ENCODE measurements at regions not wholly inside any gene's neighbourhood (a gene's known extent, or its start where the extent isn't known, plus 50 kb on each side); places are given as distances from the start of the nearest gene placed in this dataset.
A peak's percentile ranks its signal among the peaks of the same experiment; 100 is the strongest.
"Not testable (repeated sequence)": the region's sequence is repeated elsewhere in the genome, so short reads cannot be mapped to it uniquely, and the experiment has no call there.

- DNase-seq: not testable (repeated sequence)
These were observed 93.7 kb upstream of the ALDH3B2 start for GRCh38 chr11:67768001-67768730.

- not testable (repeated sequence) for DNase-seq
These were observed 86.8 kb upstream of the ALDH3B2 start for GRCh38 chr11:67761211-67761610.

DNA sequence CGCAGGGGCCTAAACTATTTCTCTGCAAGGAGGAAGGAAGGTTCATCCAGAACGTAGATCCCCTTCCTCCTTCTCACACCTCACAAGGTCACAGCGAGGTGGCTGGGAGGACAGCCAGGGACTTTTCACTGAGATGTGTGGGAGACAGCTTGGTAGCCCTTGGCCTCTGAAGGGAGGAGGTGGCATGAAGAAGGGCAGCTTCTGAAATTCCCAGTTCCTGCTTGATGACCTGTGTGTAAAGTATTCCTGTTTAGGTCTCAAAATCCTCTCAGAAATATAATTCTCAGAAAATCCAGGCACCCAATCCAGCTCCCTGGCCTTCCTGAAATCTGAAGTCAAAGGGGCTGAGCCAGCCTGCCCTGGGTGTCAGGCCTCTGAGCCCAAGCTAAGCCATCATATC lies 84.9 kb upstream of the ALDH3B2 start:
- DNase-seq: not testable (repeated sequence)

GRCh38 chr11:67758467-67758866 lies 84.0 kb upstream of the ALDH3B2 start:
- DNase-seq: not testable (repeated sequence)

DNA sequence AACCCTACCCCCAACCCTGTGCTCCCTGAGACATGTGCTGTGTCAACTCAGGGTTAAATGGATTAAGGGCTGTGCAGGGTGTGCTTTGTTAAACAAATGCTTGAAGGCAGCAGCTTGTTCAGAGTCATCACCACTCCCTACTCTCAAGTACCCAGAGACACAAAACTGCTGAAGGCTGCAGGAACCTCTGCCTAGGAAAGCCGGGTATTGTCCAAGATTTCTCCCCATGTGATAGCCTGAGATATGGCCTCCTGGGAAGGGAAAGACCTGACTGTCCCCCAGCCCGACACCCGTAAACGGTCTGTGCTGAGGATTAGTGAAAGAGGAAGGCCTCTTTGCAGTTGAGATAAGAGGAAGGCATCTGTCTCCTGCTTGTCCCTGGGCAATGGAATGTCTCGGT lies 83.6 kb upstream of the ALDH3B2 start:
- DNase-seq: not testable (repeated sequence)

GRCh38 chr11:67753820-67754219 lies 79.4 kb upstream of the ALDH3B2 start:
- DNase-seq: not testable (repeated sequence)

DNA sequence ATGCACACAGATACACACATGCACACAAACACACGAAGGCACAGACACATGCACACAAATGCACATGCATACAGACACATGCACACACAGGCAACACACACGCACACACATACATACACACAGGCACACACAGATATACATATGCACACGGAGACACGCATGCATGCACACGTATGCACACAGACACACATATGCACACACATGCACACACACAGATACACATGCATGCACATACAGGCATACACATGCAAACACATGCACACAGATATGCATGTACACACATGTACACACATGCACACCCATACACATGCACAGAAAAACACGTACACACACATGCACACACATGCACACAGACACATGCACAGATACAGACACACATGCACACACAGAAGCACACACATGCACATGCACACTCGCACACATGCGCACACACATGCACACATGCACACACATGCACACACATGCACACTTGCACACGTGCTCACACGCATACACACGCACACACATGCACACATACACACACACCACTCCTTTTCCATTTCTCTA lies 70.8 kb upstream of the ALDH3B2 start:
- DNase-seq: no peak

DNA sequence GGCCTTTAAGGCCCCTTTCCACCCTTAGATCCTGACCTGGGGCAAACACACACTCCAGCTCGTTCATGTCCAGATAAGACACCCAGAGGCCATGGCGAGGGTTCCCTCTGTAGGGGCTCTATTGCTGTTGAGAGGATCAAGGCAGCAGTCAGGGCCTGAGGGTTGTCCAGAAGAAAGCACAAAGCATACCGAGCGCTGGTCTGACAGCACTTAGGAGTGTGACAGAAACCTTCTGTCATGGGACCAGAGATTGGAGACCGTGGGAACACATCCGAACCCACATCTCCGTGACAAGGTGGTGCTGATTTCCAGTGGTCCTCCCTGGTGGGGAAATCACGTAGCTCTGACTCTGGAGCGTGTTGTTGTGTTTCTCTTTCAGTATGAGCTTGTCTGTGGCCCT lies 69.8 kb upstream of the ALDH3B2 start:
- DNase-seq: not testable (repeated sequence)

DNA sequence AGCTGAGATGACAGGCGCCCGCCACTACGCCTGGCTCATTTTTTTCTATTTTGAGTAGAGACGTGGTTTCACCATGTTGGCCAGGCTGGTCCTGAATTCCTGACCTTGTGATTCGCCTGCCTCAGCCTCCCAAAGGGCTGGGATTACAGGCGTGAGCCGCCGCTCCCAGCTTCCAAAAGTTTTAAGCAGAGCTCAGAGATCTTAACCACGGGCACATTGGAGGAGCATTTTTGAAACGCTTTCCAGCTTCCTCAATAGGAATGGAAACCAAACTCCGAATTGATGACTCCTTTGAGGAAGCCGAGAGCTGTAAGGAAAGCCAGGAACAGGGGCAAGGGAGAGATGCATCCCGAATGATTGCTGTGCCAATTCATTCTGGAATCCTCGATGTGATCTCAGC lies 63.8 kb upstream of the ALDH3B2 start:
- DNase-seq: not testable (repeated sequence)

- not testable (repeated sequence) for DNase-seq
These were observed 63.2 kb upstream of the ALDH3B2 start for GRCh38 chr11:67737562-67738080.

GRCh38 chr11:67732045-67732787 lies 57.8 kb upstream of the ALDH3B2 start:
- DNase-seq: peak; percentile 18

DNA sequence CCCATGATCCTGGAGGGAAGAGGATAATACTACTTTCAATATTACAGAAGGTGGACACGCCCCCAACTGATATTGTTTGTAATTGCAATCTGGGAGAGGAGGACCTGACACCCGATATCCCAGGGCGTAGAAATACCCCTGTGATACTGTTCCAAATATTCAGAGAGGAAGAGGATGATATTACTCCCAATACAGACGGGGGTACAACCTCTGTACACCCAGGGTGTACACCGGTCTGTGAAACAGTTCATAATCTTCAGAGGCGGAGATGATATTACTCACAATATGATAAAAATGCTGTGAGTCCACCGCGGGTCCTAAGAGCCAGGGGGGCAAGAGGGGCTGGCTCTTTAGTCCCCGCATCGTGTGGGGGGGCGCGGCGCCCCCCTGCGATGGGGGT lies 57.2 kb upstream of the ALDH3B2 start:
- DNase-seq: no peak

DNA sequence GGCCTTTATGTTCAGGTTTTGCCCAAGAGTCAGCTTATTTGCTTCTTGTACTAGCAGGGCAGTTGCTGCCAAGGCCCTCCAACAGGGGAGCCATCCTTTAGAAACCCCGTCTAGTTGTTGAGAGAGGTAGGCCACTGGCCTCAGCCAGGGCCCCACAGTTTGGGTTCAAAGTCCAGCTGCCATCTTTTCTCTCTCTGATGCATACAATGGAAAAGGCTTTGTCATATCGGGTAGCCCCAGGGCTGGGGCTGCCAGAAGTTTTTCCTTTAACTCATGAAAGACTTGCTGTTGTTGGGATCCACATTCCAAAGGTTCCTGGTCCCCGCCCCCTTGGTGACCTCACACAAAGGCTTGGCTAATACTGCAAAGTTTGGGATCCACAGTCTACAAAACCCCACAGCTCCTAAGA lies 53.7 kb upstream of the ALDH3B2 start:
- not testable (repeated sequence) for DNase-seq

DNA sequence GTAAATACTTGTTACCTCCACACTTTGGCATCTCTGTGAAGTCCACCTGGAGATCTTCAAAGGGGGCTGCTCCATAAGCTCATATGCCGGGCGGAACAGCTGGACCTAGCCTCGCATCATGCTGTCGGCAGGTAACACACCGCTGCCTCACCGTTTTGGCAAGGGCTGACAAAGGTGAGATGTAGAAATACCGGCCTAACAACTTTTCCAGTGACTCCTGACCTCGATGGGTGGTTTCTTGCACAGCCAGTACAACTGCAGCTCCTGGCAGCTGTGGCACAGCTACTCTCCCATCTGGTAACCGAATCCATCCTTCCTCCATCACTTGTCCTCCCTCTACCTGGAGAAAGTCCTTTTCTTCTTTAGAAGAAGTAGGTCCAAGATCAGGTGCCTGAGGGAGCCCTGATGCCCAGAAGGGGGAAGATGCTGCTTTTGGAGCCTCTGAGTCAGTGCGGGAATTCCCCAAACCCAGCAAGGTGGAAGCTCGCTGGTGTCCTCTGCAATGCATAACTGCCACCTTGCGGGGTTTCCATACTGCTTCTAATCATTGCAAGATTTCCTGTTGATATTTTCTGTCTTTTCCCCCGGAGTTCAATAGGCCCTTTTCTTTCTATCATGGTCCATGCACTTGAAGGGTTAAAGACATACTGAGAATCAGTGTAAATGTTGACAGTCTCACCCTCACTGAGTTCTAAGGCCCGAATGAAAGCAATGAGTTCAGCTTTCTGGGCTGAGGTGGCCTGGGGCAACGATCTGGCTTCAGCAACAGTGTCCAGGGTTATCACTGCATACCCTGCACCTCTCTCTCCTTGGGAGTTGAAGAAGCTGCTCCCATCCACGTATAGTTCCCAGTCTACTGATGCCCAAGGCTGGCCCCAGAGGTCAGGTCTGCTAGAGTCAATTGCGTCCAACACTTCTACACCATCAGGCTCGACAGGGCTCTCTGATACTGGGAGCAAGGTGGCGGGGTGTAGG lies 52.9 kb upstream of the ALDH3B2 start:
- not testable (repeated sequence) for DNase-seq

Data from activated gamma-delta T cell (primary cell).